Neuronal stem cell (in vitro differentiated cells): ENCODE measurements at regions not wholly inside any gene's neighbourhood (a gene's known extent, or its start where the extent isn't known, plus 50 kb on each side); places are given as distances from the start of the nearest gene placed in this dataset.
"Not testable (repeated sequence)": the region's sequence is repeated elsewhere in the genome, so short reads cannot be mapped to it uniquely, and the experiment has no call there.

Experiments used
- DNase-seq: peaks from one replicate; pipeline ENCODE4 v3.0.0-alpha.2; 2013; ENCODE audit warnings: low spot score
- H2AFZ ChIP-seq: one replicate; pipeline ENCODE4 v1.6.1; 2013; ENCODE audit warnings: mild to moderate bottlenecking, low read length, inconsistent platforms
- H2AK5ac ChIP-seq: 2 replicates; pipeline ENCODE4 v1.6.1; 2013; ENCODE audit warnings: low read depth, mild to moderate bottlenecking, inconsistent platforms, low read length, moderate library complexity, mixed read lengths
- H2BK120ac ChIP-seq: 2 replicates; pipeline ENCODE4 v1.6.1; 2013; ENCODE audit warnings: low read depth, mild to moderate bottlenecking, inconsistent platforms, low read length, moderate library complexity, mixed read lengths
- H2BK12ac ChIP-seq: one replicate; pipeline ENCODE4 v1.6.1; 2013; ENCODE audit warnings: low read length, inconsistent platforms
- H2BK15ac ChIP-seq: 2 replicates; pipeline ENCODE4 v1.6.1; 2013; ENCODE audit warnings: mild to moderate bottlenecking, low read length, inconsistent platforms, mixed read lengths
- H2BK5ac ChIP-seq: one replicate; pipeline ENCODE4 v1.6.1; 2013; ENCODE audit warnings: inconsistent platforms, mild to moderate bottlenecking, low read length, moderate library complexity
- H3K14ac ChIP-seq: one replicate; pipeline ENCODE4 v1.6.1; 2013; ENCODE audit warnings: low read length, inconsistent platforms
- H3K18ac ChIP-seq: 2 replicates; pipeline ENCODE4 v1.6.1; 2013; ENCODE audit warnings: low read length, inconsistent platforms
- H3K23ac ChIP-seq: 2 replicates; pipeline ENCODE4 v1.6.1; 2013; ENCODE audit warnings: low read depth, mild to moderate bottlenecking, mixed read lengths, low read length, inconsistent platforms; ENCODE audit not compliant: poor library complexity
- H3K27ac ChIP-seq: replicated peaks from 3 replicates; pipeline ENCODE4 v1.5.1; 2013; ENCODE audit warnings: low read length, inconsistent platforms
- H3K27me3 ChIP-seq, 3 experiments: 2 replicates each; pipeline ENCODE4 v1.6.1; 2013; ENCODE audit warnings: low read length in 3 of 3, mild to moderate bottlenecking in 2 of 3, inconsistent platforms in 1 of 3, low read depth in 1 of 3, mixed read lengths in 1 of 3, moderate library complexity in 1 of 3; ENCODE audit not compliant: control insufficient read depth in 3 of 3, insufficient read depth in 3 of 3
- H3K36me3 ChIP-seq, 2 donors: replicated peaks in 1 of 2; 2 replicates each; pipeline ENCODE4 v1.6.1; 2013; ENCODE audit warnings: low read length in 2 of 2; ENCODE audit not compliant: control insufficient read depth in 2 of 2, insufficient read depth in 2 of 2
- H3K4ac ChIP-seq: 2 replicates; pipeline ENCODE4 v1.6.1; 2013; ENCODE audit warnings: inconsistent platforms, mild to moderate bottlenecking, low read length, moderate library complexity
- H3K4me1 ChIP-seq, 2 donors: 1 replicate in 1 of 2; 2 replicates in 1 of 2; pipeline ENCODE4 v1.6.1; 2013; ENCODE audit warnings: low read length in 2 of 2, low read depth in 1 of 2; ENCODE audit not compliant: control insufficient read depth in 2 of 2, insufficient read depth in 1 of 2
- H3K4me2 ChIP-seq: one replicate; pipeline ENCODE4 v1.6.1; 2013; ENCODE audit warnings: mild to moderate bottlenecking, low read length, inconsistent platforms; ENCODE audit not compliant: insufficient read depth, poor library complexity, severe bottlenecking
- H3K4me3 ChIP-seq, 2 donors: 2 replicates each; pipeline ENCODE4 v1.5.1; 2013; ENCODE audit warnings: low read length in 2 of 2, mild to moderate bottlenecking in 2 of 2, inconsistent platforms in 1 of 2, moderate library complexity in 1 of 2
- H3K79me1 ChIP-seq: one replicate; pipeline ENCODE4 v1.6.1; 2013; ENCODE audit warnings: low read depth, mild to moderate bottlenecking, inconsistent platforms, low read length, moderate library complexity
- H3K9ac ChIP-seq: one replicate; pipeline ENCODE4 v1.6.1; 2013; ENCODE audit warnings: mild to moderate bottlenecking, low read depth, low read length, inconsistent platforms; ENCODE audit not compliant: poor library complexity
- H3K9me3 ChIP-seq, 2 donors: replicated peaks in 1 of 2; 2 replicates each; pipeline versions ENCODE3 to v1.6.1; 2013; ENCODE audit warnings: low read length in 2 of 2, mild to moderate bottlenecking in 2 of 2, inconsistent platforms in 1 of 2, low read depth in 1 of 2, mixed read lengths in 1 of 2, moderate library complexity in 1 of 2; ENCODE audit not compliant: control insufficient read depth in 2 of 2, insufficient read depth in 1 of 2
- H4K8ac ChIP-seq: one replicate; pipeline ENCODE4 v1.6.1; 2013; ENCODE audit warnings: low read depth, mild to moderate bottlenecking, inconsistent platforms, low read length, moderate library complexity
- H4K91ac ChIP-seq: one replicate; pipeline ENCODE4 v1.6.1; 2013; ENCODE audit warnings: low read length, low read depth, mild to moderate bottlenecking, inconsistent platforms; ENCODE audit not compliant: poor library complexity
- WGBS, 2 donors: extraction: QIAGEN DNeasy Blood & Tissue Kit; methylation state at CpG; one replicate each; pipeline ENCODE4 v1.1.7; 2013; ENCODE audit warnings: missing lambda C conversion rate in 2 of 2, mixed read lengths in 1 of 2; ENCODE audit not compliant: insufficient read length in 2 of 2, insufficient replicate concordance in 1 of 2; ENCODE audit errors: extremely low coverage in 2 of 2; 5-methylcytosine and 5-hydroxymethylcytosine counted together

GRCh38 chr18:10149768-10150556 lies 236.1 kb downstream of the VAPA start:
- H3K18ac ChIP-seq, result no peak overlapping the region
- no peak overlapping the region for H3K9ac ChIP-seq
- no peak overlapping the region for H3K4me3 ChIP-seq
- H3K4me2 ChIP-seq, result no peak overlapping the region
- H3K27ac ChIP-seq, result no peak overlapping the region
- H2BK5ac ChIP-seq, result no peak overlapping the region
- no peaks in the 10 kb centered on the region for H3K79me1 ChIP-seq
- no peak overlapping the region for H2AK5ac ChIP-seq
- H3K23ac ChIP-seq, result peak overlapping the region; percentile 57
- no peak overlapping the region for H4K8ac ChIP-seq
- H2BK12ac ChIP-seq, result no peak overlapping the region
- no peaks in the 10 kb centered on the region for H3K36me3 ChIP-seq
- no peak overlapping the region for H3K14ac ChIP-seq
- H4K91ac ChIP-seq, result no peak overlapping the region
- DNase-seq, result no peak
- H3K4me1 ChIP-seq, result peaks cover 0 to 2% of the 10 kb centered on the region in 2 donors
- no peaks in the 10 kb centered on the region for H3K9me3 ChIP-seq
- WGBS, 2 donors, result no CpG with 5 or more reads among the region's 9 CpGs
- H2BK120ac ChIP-seq, result no peak overlapping the region
- peaks cover 0 to 21% (median 0%) of the 10 kb centered on the region in 3 experiments for H3K27me3 ChIP-seq
- H3K4ac ChIP-seq, result no peak overlapping the region
- no peak overlapping the region for H2BK15ac ChIP-seq
- no peak overlapping the region for H2AFZ ChIP-seq

- H3K9ac ChIP-seq, H3K4me2 ChIP-seq, H3K36me3 ChIP-seq, H2BK12ac ChIP-seq, H2BK5ac ChIP-seq, DNase-seq, H3K9me3 ChIP-seq, H3K79me1 ChIP-seq, H2BK120ac ChIP-seq, H2AFZ ChIP-seq, H3K4ac ChIP-seq, H4K91ac ChIP-seq, H2BK15ac ChIP-seq, H2AK5ac ChIP-seq, H3K14ac ChIP-seq, H4K8ac ChIP-seq, H3K4me1 ChIP-seq, H3K27ac ChIP-seq: not testable (repeated sequence)
- Histone ChIP-seq H3K27me3 (peaks cover 0 to 21% (median 0%) of the 10 kb centered on the region in 3 experiments), H3K4me3 (peak overlapping the region in 1 of 2 donors; percentile 37), H3K18ac (peak overlapping the region; percentile 21), H3K23ac (peak overlapping the region; percentile 57)
- no CpG with 5 or more reads among the region's 17 CpGs for WGBS, 2 donors
These were observed 236.8 kb downstream of the VAPA start for GRCh38 chr18:10150576-10150975.

- no peak overlapping the region for H4K8ac ChIP-seq
- H3K4ac ChIP-seq, result no peak overlapping the region
- no peaks in the 10 kb centered on the region for H3K4me1 ChIP-seq
- no peak overlapping the region for H2BK120ac ChIP-seq
- no peak overlapping the region for H2BK15ac ChIP-seq
- no CpG with 5 or more reads among the region's 7 CpGs for WGBS, 2 donors
- no peak overlapping the region for H2BK12ac ChIP-seq
- no peak overlapping the region for H3K18ac ChIP-seq
- H3K4me2 ChIP-seq, result no peak overlapping the region
- no peaks in the 10 kb centered on the region for H3K36me3 ChIP-seq
- no peak overlapping the region for H3K14ac ChIP-seq
- H3K79me1 ChIP-seq, result no peaks in the 10 kb centered on the region
- H3K23ac ChIP-seq, result no peak overlapping the region
- DNase-seq, result no peak
- no peaks in the 10 kb centered on the region for H3K9me3 ChIP-seq
- H2BK5ac ChIP-seq, result no peak overlapping the region
- H3K27me3 ChIP-seq, result peaks cover 0 to 9% (median 0%) of the 10 kb centered on the region in 3 experiments
- H4K91ac ChIP-seq, result no peak overlapping the region
- H3K4me3 ChIP-seq, result no peak overlapping the region
- H3K27ac ChIP-seq, result no peak overlapping the region
- H2AFZ ChIP-seq, result no peak overlapping the region
- H3K9ac ChIP-seq, result no peak overlapping the region
- no peak overlapping the region for H2AK5ac ChIP-seq
These were observed 238.7 kb downstream of the VAPA start for GRCh38 chr18:10152475-10152874.

- H2AK5ac ChIP-seq, result no peak overlapping the region
- no peak for DNase-seq
- H3K4me1 ChIP-seq, result no peaks in the 10 kb centered on the region
- no peak overlapping the region for H3K14ac ChIP-seq
- H3K18ac ChIP-seq, result no peak overlapping the region
- no peak overlapping the region for H3K4ac ChIP-seq
- no peak overlapping the region for H2BK15ac ChIP-seq
- no peak overlapping the region for H2BK5ac ChIP-seq
- H3K23ac ChIP-seq, result no peak overlapping the region
- H3K79me1 ChIP-seq, result no peaks in the 10 kb centered on the region
- no peaks in the 10 kb centered on the region for H3K27me3 ChIP-seq
- H2BK12ac ChIP-seq, result no peak overlapping the region
- no peak overlapping the region for H3K27ac ChIP-seq
- no peaks in the 10 kb centered on the region for H3K36me3 ChIP-seq
- WGBS, 2 donors, result no CpG with 5 or more reads among the region's 2 CpGs
- no peak overlapping the region for H4K91ac ChIP-seq
- no peaks in the 10 kb centered on the region for H3K9me3 ChIP-seq
- no peak overlapping the region for H2AFZ ChIP-seq
- H3K4me2 ChIP-seq, result no peak overlapping the region
- no peak overlapping the region for H3K9ac ChIP-seq
- no peak overlapping the region for H2BK120ac ChIP-seq
- no peak overlapping the region for H3K4me3 ChIP-seq
- no peak overlapping the region for H4K8ac ChIP-seq
These were observed 240.3 kb downstream of the VAPA start for GRCh38 chr18:10153924-10154752.
